ELR (cell line): ENCODE measurements at regions not wholly inside any gene's neighbourhood (a gene's known extent, or its start where the extent isn't known, plus 50 kb on each side); places are given as distances from the start of the nearest gene placed in this dataset.

ENCODE experiments used
- DNase-seq: peaks from one replicate; pipeline ENCODE4 v3.0.0-alpha.2; 2015; ENCODE audit warnings: low read depth

DNA sequence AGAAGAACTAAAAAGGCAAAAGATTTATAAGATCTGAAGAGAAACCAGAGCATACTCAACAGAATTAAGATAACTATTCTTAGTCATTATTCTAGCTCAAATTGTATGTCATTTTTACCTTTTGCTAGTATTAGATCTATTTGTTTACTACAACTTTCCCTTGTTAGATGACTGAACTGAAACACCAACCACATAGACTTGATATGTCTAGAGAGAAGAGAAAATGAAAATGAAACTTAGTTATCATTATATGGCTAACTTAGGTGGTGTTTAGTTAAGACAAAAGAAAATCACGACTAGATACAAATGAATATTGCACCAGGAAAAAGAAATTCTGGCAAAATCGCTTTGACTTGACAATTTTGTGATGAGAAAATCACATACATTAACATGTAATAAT is 690.8 kb downstream of the PCDH18 start:
- DNase-seq, result peak; percentile 8

DNA sequence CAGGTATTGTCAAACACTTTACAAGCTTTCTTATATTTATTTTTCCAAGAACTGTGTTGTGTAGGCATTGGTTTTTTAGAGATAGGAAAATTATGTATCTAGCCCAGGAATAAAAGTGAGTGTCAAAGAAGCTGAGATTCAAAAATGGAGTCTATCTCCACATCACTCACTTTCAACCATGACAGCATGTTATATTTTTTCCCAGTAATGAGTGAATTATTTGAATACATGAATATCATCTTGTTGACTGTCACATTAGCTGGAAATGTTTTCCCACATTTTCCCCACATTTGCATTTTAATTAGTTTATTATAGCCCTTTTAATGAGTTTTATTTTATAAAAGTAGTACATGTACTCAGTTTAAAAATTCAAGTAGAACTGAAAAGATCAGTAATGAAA is 693.7 kb downstream of the PCDH18 start:
- DNase-seq, result no peak

DNA sequence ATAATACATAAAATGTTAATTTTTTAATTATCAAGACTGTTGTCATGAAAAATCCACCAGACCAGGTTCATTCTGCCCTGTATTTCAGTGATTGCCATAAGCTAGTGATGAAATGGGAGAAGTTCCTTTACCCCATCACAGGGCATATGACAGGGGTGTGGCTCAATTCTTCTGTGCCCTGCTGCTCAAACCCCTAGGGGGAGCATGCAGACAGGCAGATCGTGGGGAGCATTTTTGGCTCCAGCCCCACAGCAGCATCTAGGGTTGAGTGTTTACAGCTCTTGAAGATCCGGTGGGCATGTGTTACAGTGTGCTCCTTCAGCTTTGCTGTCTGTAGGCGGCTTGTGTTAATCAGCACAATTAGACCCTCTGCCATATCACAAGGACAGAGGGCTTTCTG is 700.7 kb downstream of the PCDH18 start:
- DNase-seq, result peak; percentile 4

DNA sequence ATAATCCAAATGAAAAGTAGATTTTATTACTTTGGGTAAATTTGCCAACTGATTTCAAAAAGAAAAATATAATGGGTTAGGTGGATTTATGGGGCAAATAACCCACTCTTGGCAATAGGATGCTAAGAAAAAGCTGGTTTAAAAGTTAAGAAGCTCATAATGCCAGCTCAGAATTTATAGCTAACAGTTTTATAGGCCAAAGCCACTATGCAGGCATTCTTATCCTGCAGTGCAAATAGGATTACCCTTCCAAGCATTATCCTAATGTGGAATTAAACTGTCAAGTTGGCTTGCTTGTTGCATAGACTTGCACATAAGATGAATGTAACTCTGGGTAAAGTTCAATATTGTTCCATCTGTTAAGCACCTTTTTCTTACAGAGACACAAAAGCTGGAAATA is 703.0 kb downstream of the PCDH18 start:
- DNase-seq, result no peak

DNA sequence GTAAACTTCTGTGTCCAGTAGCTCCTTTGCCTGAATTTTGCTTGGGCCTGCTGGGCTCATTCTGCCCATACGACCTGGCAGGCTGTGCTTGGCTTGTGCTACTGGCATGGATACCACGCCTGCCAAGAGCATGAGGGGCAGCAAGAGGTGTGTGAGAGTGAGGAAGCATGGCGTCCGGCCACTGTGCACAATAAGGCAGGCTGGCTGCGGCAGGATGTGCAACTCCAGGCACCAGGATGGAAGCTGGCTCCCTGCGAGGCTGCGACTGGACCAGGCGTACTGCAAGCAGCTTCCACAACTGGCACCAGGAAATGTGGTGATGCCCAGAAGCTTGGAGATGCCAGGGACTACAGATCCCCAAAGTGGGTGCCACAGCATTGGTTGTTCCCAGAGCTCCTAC is 709.3 kb downstream of the PCDH18 start:
- DNase-seq, result no peak

DNA sequence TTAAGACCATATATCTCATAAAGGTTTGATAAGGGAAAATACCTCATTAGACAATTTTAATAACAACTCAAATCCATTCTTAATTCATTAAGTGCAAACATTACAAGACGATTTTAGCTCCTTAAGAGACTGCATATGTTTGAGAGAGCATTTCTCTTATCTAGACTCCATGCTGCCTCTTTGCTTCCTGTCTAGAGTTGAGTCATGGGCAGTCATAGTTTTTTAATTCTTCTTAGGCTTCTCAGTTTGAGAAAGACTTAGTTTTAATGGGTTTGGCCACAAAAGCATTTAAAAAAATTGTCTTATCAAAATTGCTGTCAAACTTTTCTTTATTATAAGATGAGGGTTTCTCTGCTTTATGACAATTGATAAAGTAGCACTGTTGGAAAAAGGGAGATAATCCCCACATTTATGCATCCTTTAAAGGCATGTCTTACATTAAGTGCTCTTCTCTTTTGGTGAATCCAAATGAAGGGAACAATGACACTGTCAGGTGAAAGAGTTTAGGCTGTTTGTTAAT is 713.4 kb downstream of the PCDH18 start:
- peak; percentile 45 for DNase-seq

DNA sequence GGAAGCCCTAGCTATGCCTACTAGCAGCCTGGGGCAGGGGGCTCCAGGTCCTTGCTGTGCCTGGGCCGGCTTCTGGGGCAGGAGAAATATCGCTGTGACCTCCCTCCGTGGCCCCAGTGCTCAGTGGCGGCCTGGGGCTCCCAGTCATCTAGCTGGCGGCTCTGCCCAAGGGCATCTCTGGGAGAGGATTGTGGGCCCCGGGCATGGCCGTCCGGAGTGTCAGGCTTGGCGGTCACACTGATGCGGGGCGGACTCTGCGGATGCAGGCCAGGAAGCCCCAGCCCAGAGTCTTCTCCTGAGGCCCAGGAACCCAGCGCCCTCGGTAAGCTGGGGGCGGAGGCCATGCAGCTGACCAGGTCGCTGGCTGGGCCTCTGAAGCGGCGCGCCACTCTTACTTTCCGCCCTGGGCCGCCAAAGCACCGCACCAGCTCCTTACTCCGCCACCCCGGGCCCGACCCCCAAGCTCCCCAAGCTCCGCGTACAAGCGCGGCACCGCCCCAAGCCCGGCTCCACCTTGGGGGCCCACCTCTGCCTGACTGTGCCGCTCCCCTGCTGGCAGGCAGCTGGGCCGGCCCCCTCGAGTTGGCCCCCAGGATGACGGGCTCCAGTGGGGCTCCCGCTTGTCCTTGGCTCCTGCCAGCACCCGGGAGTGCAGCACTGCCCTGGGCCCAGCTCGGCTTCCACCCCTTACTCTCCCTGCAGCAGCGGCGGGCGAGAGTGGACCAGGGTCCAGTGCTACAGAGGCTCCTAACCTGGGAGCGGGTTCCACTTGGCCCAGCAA is 720.0 kb downstream of the PCDH18 start:
- DNase-seq, result no peak

DNA sequence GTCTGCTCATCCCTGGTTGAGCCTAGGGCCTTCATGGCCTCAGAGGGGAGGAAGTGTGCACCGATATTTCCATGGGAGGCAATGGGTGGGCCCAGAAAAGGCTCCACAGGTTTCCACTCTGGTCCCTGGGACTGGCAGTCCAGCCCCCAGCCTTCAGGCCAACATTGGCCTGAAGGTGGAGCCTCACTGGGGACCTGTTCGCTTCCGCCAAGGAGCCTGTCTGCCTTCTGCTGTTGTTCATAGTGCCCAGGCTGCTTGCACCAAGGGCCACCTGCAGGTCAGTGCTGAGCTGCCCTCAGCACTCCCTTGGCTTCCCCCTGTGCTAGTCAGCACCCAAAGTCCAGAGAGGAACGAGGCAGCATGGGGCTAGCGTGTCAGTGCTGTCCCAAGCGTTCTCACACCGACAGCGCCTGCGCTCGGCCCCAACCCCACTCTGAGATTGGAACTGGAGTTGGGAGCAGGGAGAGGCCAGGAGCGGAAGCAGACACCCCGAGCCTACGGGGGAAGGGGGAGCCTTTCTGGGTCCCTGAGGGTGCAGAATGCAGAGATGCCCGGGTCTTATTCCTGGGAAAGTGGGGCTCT is 720.7 kb downstream of the PCDH18 start:
- DNase-seq, result no peak

DNA sequence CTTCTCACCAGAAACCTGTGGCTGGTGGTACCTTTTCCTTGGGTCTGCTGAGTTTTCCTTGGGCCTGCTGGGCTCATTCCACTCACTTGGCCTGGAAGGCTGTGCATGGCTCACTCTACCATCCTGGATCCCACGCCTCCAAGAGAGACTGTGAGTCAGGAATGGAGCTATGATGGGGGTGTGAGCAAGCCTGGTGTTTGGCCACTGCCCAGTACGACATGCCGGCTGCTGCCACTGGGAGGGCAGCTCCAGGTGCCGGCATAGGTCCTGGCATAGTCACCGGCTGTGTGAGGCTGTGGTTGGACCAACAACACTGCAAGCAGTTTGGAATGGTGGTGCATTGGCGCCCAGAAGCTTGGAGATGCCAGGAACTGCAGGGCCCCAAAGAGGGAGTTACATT is 721.7 kb downstream of the PCDH18 start:
- DNase-seq, result peak; percentile 56

DNA sequence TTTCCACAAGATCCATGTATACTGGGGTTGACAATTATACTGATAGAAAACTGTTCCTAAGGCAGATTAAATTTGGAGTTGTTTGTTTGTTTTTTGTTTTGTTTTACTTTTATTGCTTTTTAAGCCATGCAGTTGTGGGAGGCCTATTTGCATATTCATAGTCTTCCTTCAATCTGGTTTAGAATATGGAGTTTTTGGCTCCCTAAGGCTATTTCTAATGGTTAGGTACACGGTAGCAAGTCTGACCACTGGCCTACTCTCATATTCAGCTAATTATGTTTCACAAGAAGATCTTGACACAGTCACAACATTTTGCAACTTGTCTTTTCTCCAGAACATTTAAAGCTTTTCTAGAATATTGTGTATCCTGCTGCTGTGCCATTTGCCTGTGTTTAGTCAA is 725.5 kb downstream of the PCDH18 start:
- no peak for DNase-seq

DNA sequence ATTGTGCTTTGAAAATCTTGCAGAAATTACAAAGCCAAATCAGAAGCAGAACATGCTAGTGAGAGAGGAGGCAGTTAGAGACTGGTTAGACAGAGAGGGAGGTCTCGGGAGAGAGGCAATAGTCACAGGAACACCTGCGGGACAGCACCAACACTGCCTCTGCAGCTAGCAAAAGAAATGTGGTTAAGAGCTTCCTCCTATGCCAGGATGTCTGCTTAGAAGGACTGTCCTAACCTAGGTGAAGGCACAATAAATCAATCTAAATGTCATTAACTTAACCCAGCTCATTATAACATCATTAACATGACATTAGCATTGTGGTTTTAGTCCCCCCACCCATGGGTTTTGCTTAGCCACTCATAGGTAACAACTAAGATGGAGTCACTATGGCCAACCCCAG is 726.7 kb downstream of the PCDH18 start:
- DNase-seq, result no peak

DNA sequence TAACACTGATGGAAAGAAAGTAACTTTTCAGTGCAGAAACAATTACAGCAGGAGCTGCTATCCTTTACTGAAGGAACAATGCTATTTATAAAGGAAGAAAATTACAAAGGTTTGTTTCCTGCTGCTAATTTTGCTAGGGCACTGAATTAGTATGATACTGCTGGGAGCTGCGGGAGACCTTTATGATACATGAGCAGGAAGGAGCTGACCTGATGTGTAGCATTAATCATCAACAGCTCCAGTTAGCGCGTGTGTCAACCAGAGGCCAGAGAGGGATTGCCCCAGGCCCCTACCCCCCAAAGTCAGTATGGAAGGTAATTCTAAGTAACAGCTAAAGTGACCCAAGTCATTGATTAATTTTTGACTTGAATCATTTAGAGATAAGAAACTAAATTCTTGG is 728.9 kb downstream of the PCDH18 start:
- peak; percentile 39 for DNase-seq

DNA sequence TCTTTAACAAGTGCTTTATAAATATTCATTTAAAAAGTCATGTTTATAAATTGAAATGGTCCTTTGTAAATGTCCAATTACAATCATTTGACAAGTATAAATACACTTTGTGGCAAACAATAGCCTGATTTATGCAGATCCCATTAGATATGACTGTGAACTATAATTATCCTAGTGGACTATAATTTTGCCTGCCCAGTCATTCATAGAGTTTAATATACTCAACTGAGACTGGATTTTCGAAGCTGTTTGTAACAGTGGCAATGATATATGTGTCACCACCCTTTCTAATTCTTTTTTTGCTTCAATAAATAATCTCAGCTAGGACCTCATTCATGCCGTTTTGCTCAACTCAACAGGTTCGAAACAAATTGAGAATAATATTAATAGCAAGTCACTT is 732.0 kb downstream of the PCDH18 start:
- DNase-seq, result no peak

DNA sequence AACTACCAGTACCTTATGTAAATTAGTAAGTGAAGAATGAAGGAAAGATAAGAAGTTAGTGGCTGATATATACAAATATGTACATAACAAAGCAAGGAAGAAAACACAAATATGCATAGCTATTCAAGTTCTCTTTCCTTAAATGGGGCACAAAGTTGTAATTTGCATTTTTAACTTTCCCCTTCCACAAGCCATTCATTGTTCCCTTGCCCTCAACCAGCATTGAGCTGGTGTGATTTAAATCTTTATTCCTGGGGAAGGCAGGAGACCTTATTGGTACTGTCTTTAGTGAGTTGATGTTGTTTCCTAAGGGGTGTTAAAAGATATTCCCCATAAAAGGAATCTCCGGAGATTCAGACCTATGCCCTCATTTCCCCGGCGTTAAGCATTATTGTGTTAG is 735.3 kb downstream of the PCDH18 start:
- DNase-seq, result no peak

DNA sequence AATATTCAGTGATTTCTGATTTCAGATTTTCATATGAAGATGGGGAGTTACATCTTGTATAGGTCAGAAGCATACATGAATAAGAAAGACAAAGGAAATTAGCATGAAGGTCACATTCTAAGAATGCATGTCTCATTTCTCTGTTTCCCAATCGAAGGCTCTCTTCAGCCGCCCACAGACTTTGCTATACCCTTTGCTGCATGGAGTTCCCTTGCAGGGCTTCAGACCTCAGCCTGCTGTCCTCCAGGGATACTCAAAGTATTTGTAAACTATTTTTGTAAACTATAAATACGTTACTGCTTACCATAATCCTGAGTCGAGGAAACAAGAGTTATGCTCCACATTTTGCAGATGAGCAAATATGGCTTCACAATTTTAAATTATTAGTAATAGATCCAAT is 738.4 kb downstream of the PCDH18 start:
- peak; percentile 24 for DNase-seq

DNA sequence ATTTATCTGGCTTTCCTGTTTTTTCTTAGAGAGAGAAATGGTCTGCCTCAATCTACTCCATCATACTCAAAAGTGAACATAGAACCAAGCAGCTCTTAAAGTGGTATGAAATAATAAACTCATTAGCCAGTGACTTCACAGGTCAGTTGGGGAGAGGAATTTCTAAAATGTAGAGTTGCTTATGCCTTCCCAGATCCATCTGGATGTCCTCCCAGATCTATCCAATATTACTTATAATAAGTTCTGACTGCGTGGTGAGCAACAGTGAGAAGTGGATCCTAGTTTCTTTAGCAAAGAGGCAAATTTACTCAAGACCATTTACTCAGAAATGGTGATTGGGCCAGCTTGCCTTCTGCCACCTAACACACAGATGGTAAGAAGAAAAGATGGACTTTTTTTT is 748.0 kb downstream of the PCDH18 start:
- no peak for DNase-seq

DNA sequence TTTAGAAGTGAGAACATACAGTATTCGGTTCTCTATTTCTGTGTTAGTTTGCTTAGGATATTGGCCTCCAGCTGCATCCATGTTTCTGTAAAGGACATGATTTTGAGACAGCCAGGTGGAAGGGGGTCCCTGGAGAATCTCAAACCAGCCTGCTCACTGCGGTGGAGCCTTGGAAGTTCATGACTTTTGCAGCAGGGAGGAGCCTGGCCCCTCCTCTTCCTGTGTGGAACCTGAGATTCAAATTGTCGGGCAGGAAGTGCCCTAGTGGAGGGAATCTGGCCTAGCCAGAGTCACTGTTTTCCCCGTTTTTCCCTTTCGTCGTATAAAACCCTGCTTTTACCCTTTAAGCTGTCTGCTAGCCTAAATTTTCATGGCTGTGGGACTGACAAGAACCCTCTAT is 762.6 kb downstream of the PCDH18 start:
- no peak for DNase-seq

DNA sequence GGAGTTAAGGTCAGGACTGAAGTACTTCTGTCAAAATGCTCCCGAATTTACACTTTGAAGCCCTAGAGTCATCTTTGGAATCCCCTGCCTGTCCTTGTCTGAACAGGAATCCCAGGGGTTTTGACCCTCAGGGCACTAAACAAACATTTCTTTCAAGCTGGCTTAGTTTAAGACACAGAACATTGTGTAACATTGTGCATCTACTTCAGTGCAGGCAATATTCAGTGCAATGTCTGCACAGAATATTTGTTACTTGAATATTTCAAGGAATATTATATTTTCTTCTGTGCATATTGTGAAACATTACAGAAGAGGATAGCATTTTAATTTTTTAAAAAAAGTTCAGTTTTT is 763.4 kb downstream of the PCDH18 start:
- DNase-seq, result no peak

DNA sequence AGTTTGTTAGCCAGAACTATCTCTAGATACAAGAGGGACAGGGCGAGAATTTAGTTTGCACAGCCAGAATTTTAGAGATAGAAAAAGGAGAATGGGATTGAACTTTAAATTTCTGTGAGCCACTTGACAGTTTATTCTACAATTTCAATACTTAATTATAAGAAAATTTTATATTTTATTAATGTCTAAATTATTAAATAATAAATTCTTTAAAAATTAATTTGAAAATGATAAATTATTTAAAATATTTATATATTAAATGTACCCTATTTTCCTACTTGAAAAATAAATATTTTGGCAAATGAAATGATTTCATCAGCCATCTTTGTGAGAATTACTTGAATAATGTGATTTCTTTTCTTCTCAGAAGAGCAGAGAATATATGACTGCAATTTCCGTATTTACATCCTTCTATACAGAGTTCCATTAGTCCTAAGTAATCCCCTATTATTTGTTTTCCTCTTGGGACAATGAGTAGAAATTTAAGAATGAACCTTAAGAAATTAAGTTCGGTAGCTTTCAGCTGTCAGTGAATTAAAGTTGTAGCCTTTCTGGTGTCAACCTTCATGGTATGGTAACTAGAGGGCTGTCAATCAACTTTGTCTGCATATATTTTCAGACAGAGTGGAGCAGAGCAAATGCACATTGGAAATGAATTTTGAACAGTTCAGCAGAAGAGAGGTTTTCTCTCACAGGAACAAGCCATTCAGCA is 763.9 kb downstream of the PCDH18 start:
- no peak for DNase-seq

DNA sequence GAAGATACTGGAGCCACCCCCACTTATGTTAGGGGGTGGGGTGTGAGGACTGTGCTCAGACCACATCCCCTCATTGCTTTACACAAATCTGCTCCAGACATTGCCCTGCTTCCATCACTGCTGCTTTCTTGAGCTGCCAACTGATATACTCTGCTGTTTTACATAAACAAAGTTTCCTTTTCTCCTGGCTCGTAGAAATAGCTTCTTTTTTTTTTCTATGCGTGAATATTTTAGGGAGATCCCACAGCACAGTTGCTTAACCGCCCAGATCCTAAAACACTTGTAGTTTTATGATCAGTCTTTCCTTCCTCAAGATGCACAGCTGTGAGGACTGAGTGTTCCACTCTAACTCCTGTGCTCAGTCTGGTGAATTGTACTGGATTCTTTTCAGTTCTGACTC is 768.4 kb downstream of the PCDH18 start:
- DNase-seq, result no peak

DNA sequence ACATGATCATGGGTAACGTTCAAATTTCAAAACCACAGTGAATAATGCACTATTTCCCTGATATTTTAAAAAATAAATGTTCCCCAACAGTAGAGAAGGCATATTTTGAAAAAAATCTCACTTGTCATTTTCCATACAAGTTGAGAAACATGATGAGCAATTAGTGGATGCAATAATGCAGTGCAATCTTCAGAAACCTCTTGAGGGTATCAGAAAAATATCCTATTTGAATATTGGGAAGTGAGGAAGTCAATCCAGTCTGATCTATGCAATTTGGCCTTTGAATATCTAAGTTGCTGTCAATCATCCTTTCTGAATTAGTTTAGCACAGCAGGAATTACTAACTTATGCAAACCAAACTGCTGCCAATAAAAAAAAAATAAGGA is 776.8 kb downstream of the PCDH18 start:
- no peak for DNase-seq

DNA sequence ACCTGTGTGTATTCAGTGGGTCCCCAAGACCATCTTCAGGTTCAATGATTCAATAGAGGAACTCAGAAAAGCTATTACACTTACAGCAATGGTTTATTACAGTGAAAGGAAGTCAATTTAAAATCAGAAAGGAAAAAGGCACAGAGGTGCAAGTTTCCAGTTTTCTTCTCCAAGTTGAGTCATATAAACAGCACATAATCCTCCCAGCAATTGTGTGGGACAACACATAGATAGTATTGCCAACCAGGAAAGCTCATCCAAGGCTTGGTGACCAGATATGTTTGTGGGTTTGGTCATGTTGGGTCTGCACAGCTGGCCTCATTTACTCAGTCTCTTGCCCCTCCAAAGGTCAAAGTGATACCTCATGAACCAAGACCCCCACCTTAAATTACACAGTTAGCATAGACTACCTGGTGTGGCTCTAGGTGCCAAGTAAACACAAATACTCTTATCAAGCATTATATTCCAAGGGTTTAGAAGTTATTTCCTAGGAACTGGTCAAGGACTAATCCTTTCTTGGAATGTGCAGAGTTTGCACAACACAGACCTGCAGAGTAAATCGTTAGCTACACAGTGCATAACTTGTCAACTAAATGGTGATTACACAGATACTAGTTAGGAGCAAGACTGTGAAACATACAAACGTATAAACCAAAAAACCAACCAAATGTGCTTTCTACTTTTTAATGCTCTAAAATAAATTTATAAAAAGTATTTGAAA is 777.3 kb downstream of the PCDH18 start:
- peak; percentile 56 for DNase-seq

DNA sequence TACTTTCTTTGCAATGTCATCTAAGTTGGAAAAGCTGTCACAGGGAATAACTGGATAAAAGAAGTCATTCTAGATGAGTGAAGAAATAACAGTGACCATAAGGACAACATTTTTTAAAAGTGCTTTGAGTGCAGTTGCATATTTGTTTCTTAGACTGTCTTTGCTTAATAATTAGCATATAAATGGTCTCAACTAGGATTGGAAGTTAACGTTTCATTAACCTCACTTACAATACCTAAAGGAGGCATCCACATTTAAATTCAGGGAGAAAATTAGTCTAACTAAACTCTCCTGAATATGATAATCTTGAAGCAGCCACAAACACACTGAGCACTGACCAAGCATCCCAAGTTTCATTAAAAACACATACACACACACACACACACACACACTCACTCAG is 780.7 kb downstream of the PCDH18 start:
- no peak for DNase-seq
